NT2/D1 (cell line): ENCODE measurements at regions not wholly inside any gene's neighbourhood (a gene's known extent, or its start where the extent isn't known, plus 50 kb on each side); places are given as distances from the start of the nearest gene placed in this dataset.

ENCODE experiments used
- SUZ12 ChIP-seq: IDR thresholded peaks from 2 replicates; pipeline ENCODE4 v1.6.1; 2011; ENCODE audit not compliant: insufficient read length, insufficient read depth; ENCODE audit errors: extremely low read depth
- YY1 ChIP-seq: IDR thresholded peaks from 2 replicates; pipeline ENCODE4 v1.6.1; 2011; ENCODE audit not compliant: insufficient read length, insufficient read depth
- ZNF274 ChIP-seq: IDR thresholded peaks from 2 replicates; pipeline ENCODE4 v1.6.1; 2011; ENCODE audit warnings: mild to moderate bottlenecking, low read depth, low read length

- TF ChIP-seq SUZ12 (no peak), ZNF274 (no peak), YY1 (no peak)
Measured at GRCh38 chr20:29740951-29741593, 1516.4 kb upstream of the DEFB115 start.
